Esophagus muscularis mucosa (tissue), 4 donors: ENCODE measurements at regions not wholly inside any gene's neighbourhood (a gene's known extent, or its start where the extent isn't known, plus 50 kb on each side); places are given as distances from the start of the nearest gene placed in this dataset.

Experiments used
- CTCF ChIP-seq, 3 experiments: fragments of 200-600 bp in 2 of 3; fragments of 450-650 bp in 1 of 3; sonication (generic) in 2 of 3; IDR thresholded peaks; one replicate each; pipeline ENCODE4 v1.5.1; 2017 to 2019; ENCODE audit warnings: antibody characterized with exemption in 3 of 3, mild to moderate bottlenecking in 2 of 3, moderate library complexity in 1 of 3
- EP300 ChIP-seq: sonication (generic); formaldehyde crosslinking; IDR thresholded peaks from one replicate; pipeline ENCODE4 v1.6.1; 2017; ENCODE audit warnings: antibody characterized with exemption
- POLR2A ChIP-seq: fragments of 450-650 bp; IDR thresholded peaks from one replicate; pipeline ENCODE4 v1.6.1; 2017; ENCODE audit warnings: antibody characterized with exemption, moderate library complexity, mild to moderate bottlenecking, low read depth

DNA sequence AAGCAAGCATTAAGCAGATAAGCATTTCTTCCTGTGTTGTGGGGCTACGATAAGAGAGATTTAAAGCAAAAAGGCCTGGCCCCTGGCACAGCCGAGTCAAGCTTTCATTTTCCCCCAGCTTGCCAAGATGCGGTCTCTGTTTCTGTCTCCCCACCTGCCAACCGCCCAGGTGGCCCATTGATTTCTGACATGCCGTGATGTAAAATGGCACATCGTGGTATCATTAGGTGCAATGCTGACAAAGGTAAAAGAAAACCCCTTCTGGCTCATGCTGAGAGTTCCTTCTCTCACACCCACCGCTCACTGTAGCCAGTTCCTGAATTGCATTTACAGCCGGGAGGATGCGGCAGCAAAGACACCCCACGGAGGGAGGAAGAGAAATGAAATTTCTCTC lies 62.8 kb downstream of the BOD1L2 start:
- TF ChIP-seq EP300 (no peak), CTCF (IDR thresholded peaks at IDR 0.05) (no peak), POLR2A (no peak)
